Calu3 (cell line): ENCODE measurements at regions not wholly inside any gene's neighbourhood (a gene's known extent, or its start where the extent isn't known, plus 50 kb on each side); places are given as distances from the start of the nearest gene placed in this dataset.

ENCODE experiments used
- BruUV-seq: library from RNA; stranded (reverse); fragments of 400-500 nt; replicated peaks from 2 replicates; lab custom pipeline; 2021; lab: Mats Ljungman, UMichigan
- CTCF ChIA-PET: fragments of 300-600 bp; sonication (Branson Sonifier 250); formaldehyde crosslinking; loops from one replicate; lab custom pipeline; 2022; ENCODE audit warnings: antibody characterized with exemption; lab: Charles Lee
- DNase-seq: peaks from one replicate; pipeline ENCODE4 v3.0.0; 2022
- H3K27ac Mint-ChIP-seq: one replicate; pipeline ENCODE4 v1.8.0; 2022; ENCODE audit warnings: mixed read lengths; ENCODE audit not compliant: unreplicated experiment
- H3K27me3 Mint-ChIP-seq: one replicate; pipeline ENCODE4 v1.8.0; 2022; ENCODE audit warnings: mixed read lengths; ENCODE audit not compliant: unreplicated experiment
- H3K36me3 Mint-ChIP-seq: one replicate; pipeline ENCODE4 v1.8.0; 2022; ENCODE audit warnings: mild to moderate bottlenecking, moderate library complexity, mixed read lengths; ENCODE audit not compliant: insufficient read depth, unreplicated experiment
- H3K4me1 Mint-ChIP-seq: one replicate; pipeline ENCODE4 v1.8.0; 2022; ENCODE audit warnings: mild to moderate bottlenecking, low read depth, mixed read lengths; ENCODE audit not compliant: unreplicated experiment
- H3K4me3 Mint-ChIP-seq: one replicate; pipeline ENCODE4 v1.8.0; 2022; ENCODE audit warnings: mild to moderate bottlenecking, low read depth, moderate library complexity, mixed read lengths; ENCODE audit not compliant: unreplicated experiment
- H3K9me3 Mint-ChIP-seq: one replicate; pipeline ENCODE4 v1.8.0; 2022; ENCODE audit warnings: low read depth, mixed read lengths; ENCODE audit not compliant: unreplicated experiment
- intact Hi-C: fragments of 100-400 bp; cut with micrococcal nuclease; formaldehyde crosslinking; loops from one replicate; pipeline ENCODE4 v1.10.0; 2022; ENCODE audit not compliant: unreplicated experiment
- TF ChIP-seq, protein P1 (sequence below): fragments of 200-600 bp; IDR thresholded peaks from one replicate; pipeline ENCODE4 v1.8.0; 2022; ENCODE audit warnings: antibody characterized with exemption; ENCODE audit not compliant: unreplicated experiment

DNA sequence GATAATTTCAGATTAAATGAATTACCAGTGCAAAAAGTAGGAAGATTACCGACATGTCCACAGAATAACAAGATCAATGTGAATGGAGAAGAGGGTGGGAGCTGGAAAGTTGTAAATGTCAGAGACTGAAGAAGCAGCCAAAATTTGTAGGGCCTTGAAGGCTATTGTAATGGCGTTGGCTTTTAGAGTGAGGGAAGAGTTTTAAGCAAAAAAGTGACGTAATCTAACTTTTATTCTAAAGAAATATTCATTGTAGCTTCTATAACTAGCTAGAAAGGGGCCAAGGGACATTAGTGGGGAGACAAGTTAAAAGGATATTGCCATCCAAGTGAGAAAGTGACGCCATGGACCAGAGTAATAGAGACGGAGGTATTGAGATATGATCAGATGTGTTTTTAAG is 63.3 kb upstream of the PCDH7 start:
- Mint-ChIP-seq H3K4me1 (peaks cover under 1% of the 10 kb centered on the region), H3K27me3 (no peaks in the 10 kb centered on the region), H3K9me3 (no peaks in the 10 kb centered on the region), H3K27ac (no peak overlapping the region), H3K4me3 (no peak overlapping the region), H3K36me3 (no peaks in the 10 kb centered on the region)
- no TSS peak for BruUV-seq
- TF ChIP-seq, protein P1, sequence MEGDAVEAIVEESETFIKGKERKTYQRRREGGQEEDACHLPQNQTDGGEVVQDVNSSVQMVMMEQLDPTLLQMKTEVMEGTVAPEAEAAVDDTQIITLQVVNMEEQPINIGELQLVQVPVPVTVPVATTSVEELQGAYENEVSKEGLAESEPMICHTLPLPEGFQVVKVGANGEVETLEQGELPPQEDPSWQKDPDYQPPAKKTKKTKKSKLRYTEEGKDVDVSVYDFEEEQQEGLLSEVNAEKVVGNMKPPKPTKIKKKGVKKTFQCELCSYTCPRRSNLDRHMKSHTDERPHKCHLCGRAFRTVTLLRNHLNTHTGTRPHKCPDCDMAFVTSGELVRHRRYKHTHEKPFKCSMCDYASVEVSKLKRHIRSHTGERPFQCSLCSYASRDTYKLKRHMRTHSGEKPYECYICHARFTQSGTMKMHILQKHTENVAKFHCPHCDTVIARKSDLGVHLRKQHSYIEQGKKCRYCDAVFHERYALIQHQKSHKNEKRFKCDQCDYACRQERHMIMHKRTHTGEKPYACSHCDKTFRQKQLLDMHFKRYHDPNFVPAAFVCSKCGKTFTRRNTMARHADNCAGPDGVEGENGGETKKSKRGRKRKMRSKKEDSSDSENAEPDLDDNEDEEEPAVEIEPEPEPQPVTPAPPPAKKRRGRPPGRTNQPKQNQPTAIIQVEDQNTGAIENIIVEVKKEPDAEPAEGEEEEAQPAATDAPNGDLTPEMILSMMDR, result no peak
- CTCF ChIA-PET, result no interaction called here
- intact Hi-C loops, result no loop called here
- DNase-seq, result no peak

DNA sequence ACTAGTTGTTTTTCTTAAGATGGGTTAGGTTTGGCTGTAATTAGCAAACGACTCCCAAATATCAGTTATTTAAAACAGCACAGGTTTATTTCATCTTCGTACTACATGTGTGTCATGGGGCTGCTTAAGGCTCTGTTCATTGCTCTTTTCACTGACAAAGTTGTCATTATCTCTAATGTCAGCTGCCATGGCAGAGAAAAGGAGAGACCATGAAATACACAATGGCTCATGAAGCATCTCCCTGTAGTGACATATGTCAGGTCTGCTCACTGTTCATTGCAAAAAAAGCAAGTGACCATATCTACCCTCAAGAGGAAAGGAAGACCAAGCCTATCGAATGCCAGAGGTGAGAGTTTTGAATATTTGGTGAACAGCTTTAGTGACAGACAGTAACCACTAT is 52.2 kb upstream of the PCDH7 start:
- intact Hi-C loops, result no loop called here
- TF ChIP-seq, protein P1, result no peak
- CTCF ChIA-PET, result no interaction called here

DNA sequence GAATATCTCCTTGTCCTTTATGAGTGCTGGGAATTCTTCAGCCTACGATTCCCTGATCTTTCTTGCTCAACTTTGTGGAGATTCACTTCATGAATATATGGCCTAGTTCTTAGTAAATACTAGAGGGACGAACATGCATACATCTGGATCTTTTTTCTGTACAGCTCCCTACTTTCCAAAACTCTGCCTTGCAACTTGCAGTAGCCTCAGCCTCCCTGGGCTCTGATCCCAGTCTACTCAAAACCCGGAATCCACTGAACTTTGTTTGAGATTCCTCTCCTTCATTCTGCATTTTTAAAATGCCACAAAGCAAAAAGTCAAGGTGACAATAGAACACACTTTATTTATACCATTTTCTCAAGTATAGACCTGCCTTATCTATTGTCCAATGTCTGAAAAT is 50.0 kb upstream of the PCDH7 start:
- no peaks in the 10 kb centered on the region for H3K27me3 Mint-ChIP-seq
- no peaks in the 10 kb centered on the region for H3K4me1 Mint-ChIP-seq
- no peak overlapping the region for H3K27ac Mint-ChIP-seq
- peaks cover 5% of the 10 kb centered on the region for H3K9me3 Mint-ChIP-seq
- H3K36me3 Mint-ChIP-seq, result no peaks in the 10 kb centered on the region
- H3K4me3 Mint-ChIP-seq, result no peak overlapping the region
- TF ChIP-seq, protein P1, result no peak
- CTCF ChIA-PET, result no interaction called here
- intact Hi-C loops, result no loop called here
- BruUV-seq, result no TSS peak
- no peak for DNase-seq

More for the DNA sequence above, 52.2 kb upstream of the PCDH7 start:
- Mint-ChIP-seq H3K9me3 (peaks cover 5% of the 10 kb centered on the region), H3K4me1 (peaks cover 4% of the 10 kb centered on the region), H3K4me3 (no peak overlapping the region), H3K27ac (no peak overlapping the region), H3K36me3 (no peaks in the 10 kb centered on the region), H3K27me3 (no peaks in the 10 kb centered on the region)
- no TSS peak for BruUV-seq
- no peak for DNase-seq
